AG10803 (cell line): ENCODE measurements at regions not wholly inside any gene's neighbourhood (a gene's known extent, or its start where the extent isn't known, plus 50 kb on each side); places are given as distances from the start of the nearest gene placed in this dataset.

Experiments
- DNase-seq: peaks from one replicate; pipeline ENCODE4 v3.0.0; 2010; ENCODE audit warnings: low read depth
- H3K4me3 ChIP-seq: 2 replicates; pipeline ENCODE4 v1.5.1; 2011; ENCODE audit warnings: mild to moderate bottlenecking, low read length, control low read depth
- CTCF ChIP-seq: conservative IDR thresholded peaks from 2 replicates; pipeline ENCODE4 v1.5.1; 2011; ENCODE audit warnings: mild to moderate bottlenecking, low read length, control low read depth, inconsistent platforms

DNA sequence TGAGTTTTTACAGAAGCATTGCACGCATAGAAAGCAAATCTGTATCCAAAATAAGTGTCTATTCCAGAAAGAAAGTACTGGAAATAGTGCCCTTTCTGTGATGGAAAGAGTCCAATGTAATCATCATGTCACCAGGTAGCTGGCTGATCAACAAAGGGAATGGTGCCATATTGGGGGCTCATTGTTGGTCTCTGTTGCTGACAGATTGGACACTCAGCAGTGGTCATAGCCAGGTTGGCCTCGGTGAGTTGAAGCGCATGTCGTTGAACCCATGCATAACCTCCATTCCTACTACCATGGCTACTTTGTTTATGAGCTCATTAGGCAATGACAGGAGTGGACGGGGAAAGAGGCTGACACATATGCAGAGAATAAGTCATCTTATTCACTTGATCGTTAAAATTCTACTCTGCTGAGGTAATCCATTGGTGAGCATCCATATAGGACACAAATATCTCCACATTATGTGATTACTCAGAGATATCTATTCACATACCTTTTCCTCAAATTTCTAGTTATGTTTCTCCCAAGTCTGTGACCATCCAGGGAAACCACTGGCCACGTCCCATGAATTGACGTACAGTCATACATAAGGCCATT, 560.5 kb downstream of the HAO1 start:
- no peak overlapping the region for H3K4me3 ChIP-seq
- TF ChIP-seq CTCF, result no peak
- peak; percentile 24 for DNase-seq

DNA sequence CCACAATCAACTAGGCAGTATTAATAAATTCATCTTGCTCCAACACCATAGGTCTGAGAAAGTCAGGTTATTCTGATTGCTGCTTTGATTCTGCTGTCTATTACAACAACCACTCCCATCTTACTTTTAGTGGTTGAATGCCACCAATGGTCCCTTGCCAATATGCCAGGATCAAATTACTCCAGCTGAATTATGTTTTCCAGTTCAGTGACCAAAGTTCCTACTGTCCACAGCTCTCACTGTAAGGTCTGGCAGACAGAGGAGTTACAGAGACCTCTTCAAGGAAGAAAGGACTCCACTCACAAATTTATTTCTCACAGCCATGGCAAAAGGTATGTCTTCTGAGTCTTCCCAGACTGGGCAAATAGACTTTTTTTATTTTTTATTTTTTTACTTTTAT, 557.0 kb downstream of the HAO1 start:
- no peak for DNase-seq
- no peak overlapping the region for H3K4me3 ChIP-seq
- TF ChIP-seq CTCF, result no peak

- TF ChIP-seq CTCF, result no peak
- no peak overlapping the region for H3K4me3 ChIP-seq
- no peak for DNase-seq
These were observed 552.5 kb downstream of the HAO1 start for GRCh38 chr20:7387638-7388193.

DNA sequence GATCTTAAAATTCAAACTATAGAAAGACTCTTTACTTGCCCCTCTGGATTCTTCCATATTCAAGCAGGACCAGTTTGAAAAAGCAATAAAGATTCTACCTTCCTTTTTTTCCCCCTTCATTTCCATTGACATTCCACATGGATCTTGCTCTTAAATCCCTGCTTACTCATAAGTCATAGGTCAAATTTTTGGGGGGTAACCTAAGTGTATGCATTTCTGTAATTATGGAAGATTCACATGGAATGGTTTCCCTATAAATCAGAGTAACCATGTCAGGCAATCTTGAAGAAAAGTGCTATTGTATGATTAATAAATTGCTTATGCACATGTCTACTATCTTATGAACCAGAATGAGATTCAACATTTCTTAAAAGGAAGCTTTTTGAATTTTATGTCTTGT, 551.0 kb downstream of the HAO1 start:
- no peak for TF ChIP-seq CTCF
- H3K4me3 ChIP-seq, result no peak overlapping the region
- DNase-seq, result no peak

DNA sequence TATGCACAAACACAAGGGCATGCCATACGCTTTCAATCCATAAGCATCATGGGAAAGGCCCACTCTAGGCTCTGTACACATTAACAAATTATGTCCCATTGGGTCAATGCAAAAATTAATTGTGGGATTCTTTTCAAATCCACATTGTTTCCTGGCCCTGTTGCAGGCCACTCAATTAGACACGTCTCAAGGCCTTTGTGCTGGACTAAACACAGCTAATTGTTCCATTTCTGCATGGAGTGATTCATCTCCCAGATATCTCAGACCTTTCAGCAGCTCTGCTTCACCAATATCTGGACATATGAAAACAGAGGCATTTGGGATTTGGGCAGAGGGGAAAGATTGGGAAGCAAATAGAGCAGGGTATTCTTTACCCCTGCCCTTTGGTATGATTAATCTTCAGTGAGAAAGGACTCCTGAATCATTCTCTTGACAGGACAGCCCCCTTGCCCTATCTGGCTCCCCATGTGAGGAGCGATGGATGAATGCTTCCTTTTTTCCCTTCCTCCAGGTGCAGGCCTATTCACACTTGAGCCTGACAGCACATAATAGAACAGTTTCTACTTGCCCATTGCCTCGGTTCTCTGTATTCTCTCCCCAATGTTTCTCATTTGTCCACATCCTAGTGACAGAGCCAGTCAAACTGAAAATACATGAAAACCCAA, 547.6 kb downstream of the HAO1 start:
- no peak for TF ChIP-seq CTCF
- no peak overlapping the region for H3K4me3 ChIP-seq
- peak; percentile 27 for DNase-seq

- H3K4me3 ChIP-seq, result no peak overlapping the region
- TF ChIP-seq CTCF, result no peak
- no peak for DNase-seq
These were observed 541.1 kb downstream of the HAO1 start for GRCh38 chr20:7399114-7399513.

- no peak for DNase-seq
- TF ChIP-seq CTCF, result no peak
- H3K4me3 ChIP-seq, result no peak overlapping the region
These were observed 540.7 kb downstream of the HAO1 start for GRCh38 chr20:7399575-7399974.
